Progenitor cell of endocrine pancreas (in vitro differentiated cells): ENCODE measurements at regions not wholly inside any gene's neighbourhood (a gene's known extent, or its start where the extent isn't known, plus 50 kb on each side); places are given as distances from the start of the nearest gene placed in this dataset.

ENCODE experiments used
- DNase-seq: peaks from one replicate; pipeline ENCODE4 v3.0.0; 2021; ENCODE audit warnings: low spot score; ENCODE audit not compliant: unreplicated experiment
- H3K27ac Mint-ChIP-seq: 2 replicates; pipeline ENCODE4 v1.8.0; 2021; ENCODE audit warnings: mild to moderate bottlenecking, moderate library complexity, mixed read lengths
- H3K27me3 Mint-ChIP-seq: 2 replicates; pipeline ENCODE4 v1.8.0; 2021; ENCODE audit warnings: mixed read lengths
- H3K36me3 Mint-ChIP-seq: 2 replicates; pipeline ENCODE4 v1.8.0; 2022; ENCODE audit warnings: mixed read lengths; ENCODE audit not compliant: insufficient read depth
- H3K4me1 Mint-ChIP-seq: 2 replicates; pipeline ENCODE4 v1.8.0; 2021; ENCODE audit warnings: low read depth, mixed read lengths
- H3K4me3 Mint-ChIP-seq: 2 replicates; pipeline ENCODE4 v1.8.0; 2021; ENCODE audit warnings: low read depth, mild to moderate bottlenecking, moderate library complexity, mixed read lengths
- H3K9me3 Mint-ChIP-seq: 2 replicates; pipeline ENCODE4 v1.8.0; 2021; ENCODE audit warnings: low read depth, mixed read lengths
- CTCF ChIP-seq: fragments of 200-600 bp; sonication (generic); IDR thresholded peaks from one replicate; pipeline ENCODE4 v1.5.0; 2021; ENCODE audit warnings: antibody characterized with exemption, mild to moderate bottlenecking; ENCODE audit not compliant: unreplicated experiment

DNA sequence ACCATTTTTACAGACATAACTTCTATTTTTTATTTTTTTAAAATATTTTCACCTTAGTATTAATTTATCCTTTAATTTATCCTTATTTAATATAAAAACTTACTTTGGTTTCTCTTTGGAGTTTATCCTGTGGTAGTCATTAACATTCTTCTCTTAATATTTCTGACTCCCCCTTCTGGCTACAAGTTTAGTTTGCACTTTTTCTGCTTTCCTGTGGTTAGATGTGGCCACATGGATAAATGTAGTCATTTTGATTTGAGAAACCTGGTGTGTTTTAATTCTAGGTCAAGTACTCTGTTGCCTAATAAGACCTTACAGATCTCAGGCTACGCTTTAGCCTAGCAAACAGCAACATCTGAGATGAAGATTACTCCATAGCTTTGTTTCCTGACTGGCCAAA is 1187.5 kb downstream of the HACE1 start:
- H3K9me3 Mint-ChIP-seq, result no peaks in the 10 kb centered on the region
- H3K4me1 Mint-ChIP-seq, result no peaks in the 10 kb centered on the region
- no peak for DNase-seq
- no peaks in the 10 kb centered on the region for H3K36me3 Mint-ChIP-seq
- no peak overlapping the region for H3K27ac Mint-ChIP-seq
- no peaks in the 10 kb centered on the region for H3K27me3 Mint-ChIP-seq
- peak; percentile 45 for TF ChIP-seq CTCF
- no peak overlapping the region for H3K4me3 Mint-ChIP-seq

- no peak overlapping the region for H3K27ac Mint-ChIP-seq
- DNase-seq, result no peak
- no peak for TF ChIP-seq CTCF
- H3K9me3 Mint-ChIP-seq, result no peaks in the 10 kb centered on the region
- H3K36me3 Mint-ChIP-seq, result no peaks in the 10 kb centered on the region
- no peak overlapping the region for H3K4me3 Mint-ChIP-seq
- peaks cover 3% of the 10 kb centered on the region for H3K4me1 Mint-ChIP-seq
- no peaks in the 10 kb centered on the region for H3K27me3 Mint-ChIP-seq
These were observed 1230.1 kb downstream of the HACE1 start for GRCh38 chr6:103629613-103630012.

DNA sequence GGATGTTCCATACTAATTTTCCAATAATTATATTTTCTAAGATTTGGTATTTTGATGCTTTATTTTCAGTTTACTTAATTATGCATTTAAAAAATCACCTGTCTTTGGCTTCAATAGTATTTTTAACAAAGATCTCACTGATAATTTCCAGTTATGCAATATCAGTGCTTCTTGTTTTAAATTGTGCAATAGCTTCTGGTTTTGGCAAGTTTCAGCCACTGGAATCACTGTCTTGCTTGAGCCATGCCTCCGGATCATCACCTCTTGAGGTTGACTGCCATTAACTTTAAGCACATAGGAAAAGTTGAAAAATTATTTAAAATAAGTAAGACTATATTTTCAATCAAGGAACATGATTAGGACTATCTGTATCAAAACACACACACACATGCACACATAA is 1242.1 kb downstream of the HACE1 start:
- Mint-ChIP-seq H3K4me3 (no peak overlapping the region), H3K36me3 (no peaks in the 10 kb centered on the region), H3K9me3 (peaks cover 21% of the 10 kb centered on the region), H3K4me1 (no peaks in the 10 kb centered on the region), H3K27ac (no peak overlapping the region), H3K27me3 (no peaks in the 10 kb centered on the region)
- DNase-seq, result no peak
- no peak for TF ChIP-seq CTCF

GRCh38 chr6:103587722-103588121 is 1272.0 kb downstream of the HACE1 start:
- Mint-ChIP-seq H3K27me3 (no peaks in the 10 kb centered on the region), H3K9me3 (no peaks in the 10 kb centered on the region)
- DNase-seq, result no peak

GRCh38 chr6:103578115-103578514 is 1281.6 kb downstream of the HACE1 start:
- Mint-ChIP-seq H3K36me3 (no peaks in the 10 kb centered on the region), H3K4me1 (no peaks in the 10 kb centered on the region), H3K27me3 (no peaks in the 10 kb centered on the region), H3K4me3 (no peak overlapping the region), H3K9me3 (peaks cover 6% of the 10 kb centered on the region), H3K27ac (no peak overlapping the region)
- no peak for DNase-seq
- TF ChIP-seq CTCF, result no peak

More at GRCh38 chr6:103587722-103588121, 1272.0 kb downstream of the HACE1 start:
- Mint-ChIP-seq H3K4me3 (no peak overlapping the region), H3K4me1 (no peaks in the 10 kb centered on the region), H3K36me3 (no peaks in the 10 kb centered on the region), H3K27ac (no peak overlapping the region)
- no peak for TF ChIP-seq CTCF
